Pancreas (tissue), 10 donors: ENCODE measurements at regions not wholly inside any gene's neighbourhood (a gene's known extent, or its start where the extent isn't known, plus 50 kb on each side); places are given as distances from the start of the nearest gene placed in this dataset.
A peak's percentile ranks its signal among the peaks of the same experiment; 100 is the strongest.

Experiments
- ATAC-seq, 4 donors: fragments of 200-7000 bp; cut with Tn5 transposase; one replicate each; pipeline versions ENCODE4 v1.8.0 to v1.9.1; 2020; ENCODE audit warnings: mild to moderate bottlenecking in 4 of 4, moderate library complexity in 4 of 4
- DNase-seq, 6 donors: peaks; one replicate each; pipeline ENCODE4 v3.0.0-alpha.2; 2020
- FAIRE-seq: peaks from 2 replicates; lab custom pipeline; 2012; peaks lifted over from hg19 to GRCh38; lab: Jason Lieb, UNC
- H3K27ac ChIP-seq, 4 donors: fragments of 200-600 bp; sonication (generic); 1 replicate in 3 of 4; 2 replicates in 1 of 4; pipeline versions ENCODE4 v1.5.0 to v1.8.0; 2020
- H3K27me3 ChIP-seq, 4 donors: fragments of 200-600 bp; one replicate each; pipeline ENCODE4 v1.8.0; 2021
- H3K36me3 ChIP-seq, 3 donors: fragments of 200-600 bp; sonication (generic) in 1 of 3; one replicate each; pipeline versions ENCODE4 v1.5.0 to v1.8.0; 2020 to 2021
- H3K4me1 ChIP-seq, 3 donors: fragments of 200-600 bp; one replicate each; pipeline ENCODE4 v1.8.0; 2021
- H3K4me3 ChIP-seq, 4 donors: fragments of 200-600 bp; sonication (generic) in 2 of 4; one replicate each; pipeline versions ENCODE4 v1.5.0 to v1.8.0; 2020 to 2021
- H3K9me3 ChIP-seq, 4 donors: fragments of 200-600 bp; one replicate each; pipeline ENCODE4 v1.8.0; 2021
- WGBS, 2 donors: extraction: QIAGEN DNeasy Blood & Tissue Kit; methylation state at CpG; one replicate each; pipeline ENCODE4 v1.1.7; 2013; 5-methylcytosine and 5-hydroxymethylcytosine counted together
- intact Hi-C, 3 donors: fragments of 100-400 bp; cut with DNase I; formaldehyde crosslinking; loops; one replicate each; pipeline versions ENCODE4 v1.11.1 to v1.14.2; 2022
- TF ChIP-seq, protein P1 (sequence below), 4 donors: fragments of 200-600 bp; sonication (generic) in 3 of 4; IDR thresholded peaks; one replicate each; pipeline versions ENCODE4 v1.5.0 to v1.8.0; 2021; ENCODE audit warnings: antibody characterized with exemption in 4 of 4
- donor health status: healthy with polysubstance abuse.
- donor health status: DM: no; HTN: no; CAD: no; lungs with moderate emphysema.
- donor health status: DM: no; HTN: no; CAD: no.
- donor health status: control.
- donor health status: control.
- donor health status: Bipolar disorder and iron deficiency.
- donor health status: DM: yes; HTN: yes; CAD: no.
- donor health status: DM: no; HTN: no; CAD: no.
- donor health status: DM: no; HTN: no; CAD: no.
- donor health status: DM: yes; HTN: yes; CAD: no.

DNA sequence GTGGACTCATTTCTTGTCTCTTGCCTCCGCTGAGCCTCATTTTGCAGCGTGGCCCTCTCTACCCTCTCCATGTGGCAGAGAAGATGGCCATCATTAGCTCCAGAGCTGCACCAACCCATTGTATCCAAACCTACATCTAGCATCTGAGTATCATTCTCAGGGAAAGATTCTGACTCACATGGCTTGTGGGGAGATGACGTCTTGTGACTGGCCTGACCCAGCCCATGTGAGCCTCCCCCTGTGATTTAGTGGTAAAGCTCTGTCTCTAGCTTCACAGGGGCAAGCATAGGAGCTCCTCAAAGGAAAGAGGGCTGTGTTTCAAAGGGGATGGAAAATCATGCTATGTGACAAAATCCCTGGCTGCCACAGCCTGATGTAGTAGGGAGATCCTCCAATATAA, 87.4 kb upstream of the RBMS1 start:
- intact Hi-C loops = no loop called here
- no peak for ATAC-seq

DNA sequence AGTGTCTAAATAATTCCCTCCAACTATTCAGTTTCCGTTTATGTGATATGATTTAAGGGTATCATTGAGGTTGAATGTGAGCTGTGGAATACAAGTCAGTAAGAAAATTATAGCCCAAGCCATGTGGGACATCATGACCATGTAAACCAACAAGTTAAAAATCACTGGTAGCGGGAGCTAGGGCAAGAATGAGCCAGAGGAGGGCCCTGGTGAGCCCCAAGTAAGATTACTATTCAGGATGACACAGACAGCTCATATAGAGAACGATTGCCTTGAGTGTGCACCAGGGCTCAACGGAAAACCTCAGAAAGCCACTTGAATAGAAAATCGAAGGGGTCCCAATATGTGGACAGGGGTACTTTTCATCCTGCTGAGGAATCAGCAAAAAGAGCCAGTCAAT, 87.8 kb upstream of the RBMS1 start:
- intact Hi-C loops = no loop called here
- Histone ChIP-seq H3K27me3 (no peaks in the 10 kb centered on the region), H3K4me1 (peaks cover 6 to 17% (median 15%) of the 10 kb centered on the region in 3 donors), H3K36me3 (no peaks in the 10 kb centered on the region), H3K4me3 (no peak overlapping the region), H3K9me3 (no peaks in the 10 kb centered on the region), H3K27ac (no peak overlapping the region)
- DNase-seq (no peak), ATAC-seq (no peak), FAIRE-seq (no peak)
- 70 to 82% methylated on average over 5 of the region's 5 CpGs for WGBS, 2 donors
- TF ChIP-seq, protein P1, sequence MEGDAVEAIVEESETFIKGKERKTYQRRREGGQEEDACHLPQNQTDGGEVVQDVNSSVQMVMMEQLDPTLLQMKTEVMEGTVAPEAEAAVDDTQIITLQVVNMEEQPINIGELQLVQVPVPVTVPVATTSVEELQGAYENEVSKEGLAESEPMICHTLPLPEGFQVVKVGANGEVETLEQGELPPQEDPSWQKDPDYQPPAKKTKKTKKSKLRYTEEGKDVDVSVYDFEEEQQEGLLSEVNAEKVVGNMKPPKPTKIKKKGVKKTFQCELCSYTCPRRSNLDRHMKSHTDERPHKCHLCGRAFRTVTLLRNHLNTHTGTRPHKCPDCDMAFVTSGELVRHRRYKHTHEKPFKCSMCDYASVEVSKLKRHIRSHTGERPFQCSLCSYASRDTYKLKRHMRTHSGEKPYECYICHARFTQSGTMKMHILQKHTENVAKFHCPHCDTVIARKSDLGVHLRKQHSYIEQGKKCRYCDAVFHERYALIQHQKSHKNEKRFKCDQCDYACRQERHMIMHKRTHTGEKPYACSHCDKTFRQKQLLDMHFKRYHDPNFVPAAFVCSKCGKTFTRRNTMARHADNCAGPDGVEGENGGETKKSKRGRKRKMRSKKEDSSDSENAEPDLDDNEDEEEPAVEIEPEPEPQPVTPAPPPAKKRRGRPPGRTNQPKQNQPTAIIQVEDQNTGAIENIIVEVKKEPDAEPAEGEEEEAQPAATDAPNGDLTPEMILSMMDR (IDR thresholded peaks at IDR 0.05) = no peak

More for the DNA sequence above, 87.4 kb upstream of the RBMS1 start:
- Histone ChIP-seq H3K9me3 (no peaks in the 10 kb centered on the region), H3K4me1 (peaks cover 6 to 17% (median 15%) of the 10 kb centered on the region in 3 donors), H3K36me3 (no peaks in the 10 kb centered on the region), H3K27ac (no peak overlapping the region), H3K4me3 (no peak overlapping the region), H3K27me3 (no peaks in the 10 kb centered on the region)
- FAIRE-seq = no peak
- WGBS, 2 donors = 88 to 97% methylated on average over 3 of the region's 3 CpGs
- TF ChIP-seq, protein P1 (IDR thresholded peaks at IDR 0.05) = no peak
- no peak for DNase-seq

DNA sequence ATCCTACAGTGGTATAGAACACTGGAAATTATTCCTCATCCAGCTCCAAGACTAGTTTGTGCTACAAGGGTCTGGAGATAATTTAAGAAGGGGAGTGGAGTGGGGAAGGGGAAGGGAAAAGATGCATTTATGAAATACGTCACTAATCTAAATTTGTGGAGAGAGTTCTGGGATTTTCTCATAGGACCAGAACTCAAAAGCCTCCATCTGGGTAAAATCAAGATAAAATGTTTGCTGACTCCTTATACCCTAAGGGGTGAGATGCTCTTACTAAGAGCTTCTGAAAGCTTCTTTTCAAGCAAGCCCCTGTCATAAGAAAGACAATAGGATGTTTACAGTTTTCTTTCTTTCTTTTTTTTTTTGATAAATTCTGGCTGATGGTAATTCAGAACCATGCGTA, 88.5 kb upstream of the RBMS1 start:
- Histone ChIP-seq H3K27ac (no peak overlapping the region), H3K27me3 (no peaks in the 10 kb centered on the region), H3K4me3 (no peak overlapping the region), H3K9me3 (no peaks in the 10 kb centered on the region), H3K36me3 (no peaks in the 10 kb centered on the region), H3K4me1 (peaks cover 6 to 17% (median 15%) of the 10 kb centered on the region in 3 donors)
- no peak for FAIRE-seq
- no peak for DNase-seq
- TF ChIP-seq, protein P1 (IDR thresholded peaks at IDR 0.05) = no peak
- whole genome bisulfite sequencing, 2 donors = 88 to 92% methylated on average over 2 of the region's 2 CpGs
- intact Hi-C loops = no loop called here
- ATAC-seq = no peak

DNA sequence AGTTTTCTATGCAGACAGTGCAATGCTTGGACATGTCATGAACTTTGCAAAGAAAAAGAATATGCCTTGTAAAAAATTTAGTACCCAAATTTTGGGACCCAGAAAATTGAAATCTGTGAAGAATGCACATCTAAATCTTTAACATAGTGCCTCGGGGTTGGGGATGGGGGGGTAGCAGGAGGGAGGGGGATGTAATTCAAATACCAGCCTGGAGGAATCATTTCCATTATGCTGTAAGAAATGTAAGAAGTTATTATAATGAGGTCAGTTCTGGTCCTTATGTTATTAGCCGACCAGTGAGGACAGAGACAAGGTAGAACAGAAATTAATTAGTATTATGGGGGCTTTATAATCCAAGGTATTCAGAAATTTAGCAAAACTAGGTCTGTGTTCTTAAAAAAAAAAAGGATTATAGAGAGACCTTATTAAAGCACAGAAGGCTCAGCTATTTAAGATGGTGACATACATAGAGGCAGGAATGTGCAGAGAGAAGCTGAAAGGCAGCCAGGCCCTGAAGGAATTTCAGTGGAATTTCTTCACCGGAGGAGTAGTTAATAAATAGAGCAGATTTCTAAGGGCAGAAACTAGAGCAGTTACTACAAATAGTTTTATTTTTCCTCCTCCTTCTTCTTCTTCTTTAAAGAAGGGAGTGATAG, 89.0 kb upstream of the RBMS1 start:
- FAIRE-seq = no peak
- intact Hi-C loops = no loop called here
- WGBS, 2 donors = 45 to 46% methylated on average over 3 of the region's 3 CpGs
- no peaks in the 10 kb centered on the region for H3K9me3 ChIP-seq
- DNase-seq = no peak
- H3K36me3 ChIP-seq = no peaks in the 10 kb centered on the region
- TF ChIP-seq, protein P1 (IDR thresholded peaks at IDR 0.05) = no peak
- H3K4me1 ChIP-seq = peaks cover 6 to 17% (median 15%) of the 10 kb centered on the region in 3 donors
- H3K27me3 ChIP-seq = no peaks in the 10 kb centered on the region
- no peak overlapping the region for H3K4me3 ChIP-seq
- H3K27ac ChIP-seq = peak overlapping the region in 1 of 4 donors; percentile 8
- peak; percentile 59 to 71 (median 67) for ATAC-seq

DNA sequence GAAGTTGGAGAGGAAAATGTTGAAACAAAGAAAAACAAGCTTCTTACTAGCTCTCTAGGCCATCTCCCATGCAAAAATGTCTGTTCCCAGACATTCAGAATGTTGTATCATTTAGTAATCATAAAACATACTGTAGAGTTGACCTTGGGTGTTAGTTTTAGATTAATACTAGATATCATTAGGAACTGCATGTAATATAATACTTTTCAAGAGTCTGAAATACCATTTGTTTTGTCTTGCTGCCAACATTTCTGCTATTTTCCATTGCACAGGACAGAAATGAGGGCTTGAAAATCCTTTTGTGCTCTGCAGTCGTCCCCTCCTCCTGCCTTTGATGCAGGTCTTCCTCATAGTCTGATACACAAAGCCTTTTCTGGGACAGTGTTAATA, 89.5 kb upstream of the RBMS1 start:
- TF ChIP-seq, protein P1 (IDR thresholded peaks at IDR 0.05) = no peak
- Histone ChIP-seq H3K36me3 (no peaks in the 10 kb centered on the region), H3K27ac (peak overlapping the region in 1 of 4 donors; percentile 8), H3K4me1 (peaks cover 6 to 17% (median 15%) of the 10 kb centered on the region in 3 donors), H3K4me3 (no peak overlapping the region), H3K27me3 (no peaks in the 10 kb centered on the region), H3K9me3 (no peaks in the 10 kb centered on the region)
- ATAC-seq = peak; percentile 60 to 84 (median 76)
- 6 to 8% methylated on average over 1 of the region's 1 CpG for WGBS, 2 donors
- FAIRE-seq = no peak
- intact Hi-C loops = no loop called here
- no peak for DNase-seq
